HEK293 (cell line): ENCODE measurements at regions not wholly inside any gene's neighbourhood (a gene's known extent, or its start where the extent isn't known, plus 50 kb on each side); places are given as distances from the start of the nearest gene placed in this dataset.

Experiments
- CTCF ChIA-PET: fragments of 350-600 bp; formaldehyde crosslinking; extraction: SDS; loops from one replicate; lab custom pipeline; 2021; ENCODE audit warnings: antibody characterized with exemption; lab: Yijun Ruan, JAX
- POLR2A ChIA-PET: fragments of 300-600 bp; formaldehyde crosslinking; extraction: SDS; loops from one replicate; lab custom pipeline; 2020; ENCODE audit warnings: antibody characterized with exemption, inconsistent platforms; lab: Yijun Ruan, JAX
- H3K27ac ChIP-seq: fragments of 200-500 bp; sonication (Bioruptor generic); 2 replicates; pipeline ENCODE4 v1.5.1; 2014; ENCODE audit warnings: low read depth, low read length, control low read depth, inconsistent platforms; ENCODE audit errors: extremely low read depth
- H3K36me3 ChIP-seq, 2 experiments: fragments of 200-500 bp in 1 of 2; sonication (Bioruptor generic) in 1 of 2; 1 replicate in 1 of 2; 2 replicates in 1 of 2; pipeline ENCODE4 v1.5.1; 2014 to 2017; ENCODE audit warnings: inconsistent platforms in 2 of 2, low read length in 2 of 2; ENCODE audit not compliant: control insufficient read depth in 2 of 2, insufficient read depth in 1 of 2
- H3K4me1 ChIP-seq: fragments of 200-500 bp; sonication (Bioruptor generic); 2 replicates; pipeline ENCODE4 v1.5.1; 2014; ENCODE audit warnings: mild to moderate bottlenecking, low read length, inconsistent platforms; ENCODE audit not compliant: control insufficient read depth, insufficient read depth
- H3K4me3 ChIP-seq: 2 replicates; pipeline ENCODE4 v1.5.1; 2011; ENCODE audit warnings: low read depth, mild to moderate bottlenecking, control low read depth, low read length, moderate library complexity
- H3K9me3 ChIP-seq: fragments of 200-500 bp; sonication (Bioruptor generic); 2 replicates; pipeline ENCODE4 v1.5.1; 2014; ENCODE audit warnings: low read depth, low read length, inconsistent platforms; ENCODE audit not compliant: control insufficient read depth, insufficient read depth
- EGR2 ChIP-seq: fragments of 450-650 bp; formaldehyde crosslinking; IDR thresholded peaks from 2 replicates; pipeline ENCODE4 v1.5.1; 2016; ENCODE audit warnings: low read depth, missing biosample characterization, missing genetic modification characterization
- HIC1 ChIP-seq: fragments of 450-650 bp; formaldehyde crosslinking; IDR thresholded peaks from 2 replicates; pipeline ENCODE4 v1.5.1; 2016; ENCODE audit warnings: missing biosample characterization, missing genetic modification characterization
- PRDM6 ChIP-seq: fragments of 450-650 bp; formaldehyde crosslinking; IDR thresholded peaks from 2 replicates; pipeline ENCODE4 v1.5.1; 2017; ENCODE audit warnings: missing biosample characterization, missing genetic modification characterization
- REPIN1 ChIP-seq: fragments of 450-650 bp; formaldehyde crosslinking; IDR thresholded peaks from 2 replicates; pipeline ENCODE4 v1.5.1; 2017; ENCODE audit warnings: missing biosample characterization, missing genetic modification characterization, low read depth
- SALL2 ChIP-seq: fragments of 450-650 bp; formaldehyde crosslinking; IDR thresholded peaks from 2 replicates; pipeline ENCODE4 v1.5.0; 2017; ENCODE audit warnings: missing biosample characterization, mild to moderate bottlenecking, missing genetic modification characterization, borderline replicate concordance
- TRIM28 ChIP-seq: IDR thresholded peaks from 2 replicates; pipeline ENCODE4 v1.6.1; 2011; ENCODE audit warnings: low read length, control low read depth, borderline replicate concordance
- ZBTB49 ChIP-seq: fragments of 450-650 bp; formaldehyde crosslinking; IDR thresholded peaks from 2 replicates; pipeline ENCODE4 v1.5.1; 2016; ENCODE audit warnings: missing biosample characterization, missing genetic modification characterization, low read depth
- ZNF19 ChIP-seq: fragments of 450-650 bp; formaldehyde crosslinking; IDR thresholded peaks from 2 replicates; pipeline ENCODE4; 2016; ENCODE audit warnings: missing biosample characterization, missing genetic modification characterization, low read depth
- ZNF24 ChIP-seq: fragments of 450-650 bp; formaldehyde crosslinking; IDR thresholded peaks from 2 replicates; pipeline ENCODE4 v1.5.1; 2016; ENCODE audit warnings: missing biosample characterization, missing genetic modification characterization
- ZNF26 ChIP-seq: fragments of 450-650 bp; formaldehyde crosslinking; IDR thresholded peaks from 2 replicates; pipeline ENCODE4 v1.5.1; 2016; ENCODE audit warnings: missing biosample characterization, missing genetic modification characterization
- ZNF610 ChIP-seq: fragments of 450-650 bp; formaldehyde crosslinking; IDR thresholded peaks from 2 replicates; pipeline ENCODE4 v1.5.1; 2016; ENCODE audit warnings: missing biosample characterization, missing genetic modification characterization, borderline replicate concordance
- ZNF621 ChIP-seq: fragments of 450-650 bp; formaldehyde crosslinking; IDR thresholded peaks from 2 replicates; pipeline ENCODE4 v1.5.1; 2017; ENCODE audit warnings: missing biosample characterization, missing genetic modification characterization
- ZNF660 ChIP-seq: fragments of 450-650 bp; IDR thresholded peaks from 2 replicates; pipeline ENCODE4 v1.5.1; 2018; ENCODE audit warnings: missing biosample characterization, mild to moderate bottlenecking, missing genetic modification characterization
- ZNF677 ChIP-seq: fragments of 450-650 bp; IDR thresholded peaks from 2 replicates; pipeline ENCODE4 v1.5.0; 2018; ENCODE audit warnings: missing biosample characterization, mild to moderate bottlenecking, missing genetic modification characterization, moderate library complexity
- TF ChIP-seq, protein P1 (sequence below): fragments of 450-650 bp; formaldehyde crosslinking; IDR thresholded peaks from 2 replicates; pipeline ENCODE4 v1.5.1; 2017; ENCODE audit warnings: missing biosample characterization, missing genetic modification characterization
- TF ChIP-seq, protein P2 (sequence below): fragments of 450-650 bp; formaldehyde crosslinking; IDR thresholded peaks from 2 replicates; pipeline ENCODE4 v1.5.1; 2016; ENCODE audit warnings: missing biosample characterization, missing genetic modification characterization
- TF ChIP-seq, protein P3 (sequence below): fragments of 450-650 bp; IDR thresholded peaks from 2 replicates; pipeline ENCODE4 v1.5.1; 2018; ENCODE audit warnings: missing biosample characterization, missing genetic modification characterization

DNA sequence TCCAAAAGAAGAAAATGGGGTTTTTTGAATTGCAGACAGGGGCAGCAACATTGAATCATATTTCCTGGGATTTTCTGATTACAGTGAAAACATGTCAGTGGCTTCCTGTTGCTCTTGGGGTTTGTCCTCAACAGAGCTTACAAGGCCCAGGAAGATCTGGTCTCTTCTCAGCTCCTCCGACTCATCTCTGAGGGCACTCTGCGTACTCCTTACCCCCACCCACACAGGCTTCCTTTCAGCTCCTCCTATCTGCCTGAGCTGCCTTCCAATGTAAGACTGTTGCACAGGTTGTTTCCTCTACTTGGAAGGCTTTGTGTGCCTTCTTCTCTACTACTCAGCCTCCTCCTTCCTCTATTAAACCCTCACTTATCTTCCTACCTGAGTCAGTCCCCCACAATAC lies 245.1 kb upstream of the MEF2C start:
- no peak overlapping the region for H3K4me3 ChIP-seq
- ChIA-PET POLR2A (no interaction called here), CTCF (interaction anchor here (0.6 kb wide), 1 partner anchor 370 kb away, joined by 3 read pairs; no protein-coding TSS in a partner anchor)
- H3K36me3 ChIP-seq, result no peaks in the 10 kb centered on the region
- H3K27ac ChIP-seq, result no peak overlapping the region
- H3K4me1 ChIP-seq, result no peaks in the 10 kb centered on the region; the same call in 1 of the 2 replicates
- TF ChIP-seq ZNF621 (tag by site-specific recombination) (no peak), EGR2 (0 out of 2 replicates have a peak, but pooled peaks have one; percentile 16)
- H3K9me3 ChIP-seq, result no peaks in the 10 kb centered on the region

DNA sequence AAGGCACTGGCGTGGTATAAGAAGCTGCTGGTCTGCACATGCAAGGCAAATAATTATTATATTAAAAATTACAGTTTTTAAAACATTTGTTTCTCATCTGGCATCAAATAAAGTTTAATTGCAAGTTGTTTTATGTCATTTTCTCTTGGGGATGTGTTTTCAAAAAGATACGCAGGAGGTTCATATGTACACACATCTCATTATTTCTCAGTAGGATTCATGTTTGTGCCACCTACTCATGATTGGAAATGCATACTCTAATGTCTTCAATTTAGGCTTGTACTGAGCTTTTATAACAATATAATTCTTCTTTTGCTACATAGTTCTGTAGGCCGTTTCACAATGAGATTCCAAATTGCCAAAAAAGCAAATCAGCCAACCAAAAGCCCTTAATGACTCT lies 244.2 kb upstream of the MEF2C start:
- POLR2A ChIA-PET, result no interaction called here
- H3K9me3 ChIP-seq, result no peaks in the 10 kb centered on the region
- TF ChIP-seq SALL2 (no peak), ZNF677 (tag by site-specific recombination) (no peak), HIC1 (tag by site-specific recombination) (no peak), TRIM28 (no peak), ZBTB49 (tag by site-specific recombination) (no peak), ZNF610 (tag by site-specific recombination) (no peak), ZNF24 (no peak), ZNF26 (tag by site-specific recombination) (no peak), PRDM6 (tag by site-specific recombination) (no peak), REPIN1 (no peak), ZNF19 (tag by site-specific recombination) (no peak), ZNF660 (tag by site-specific recombination) (no peak)
- TF ChIP-seq, protein P1, sequence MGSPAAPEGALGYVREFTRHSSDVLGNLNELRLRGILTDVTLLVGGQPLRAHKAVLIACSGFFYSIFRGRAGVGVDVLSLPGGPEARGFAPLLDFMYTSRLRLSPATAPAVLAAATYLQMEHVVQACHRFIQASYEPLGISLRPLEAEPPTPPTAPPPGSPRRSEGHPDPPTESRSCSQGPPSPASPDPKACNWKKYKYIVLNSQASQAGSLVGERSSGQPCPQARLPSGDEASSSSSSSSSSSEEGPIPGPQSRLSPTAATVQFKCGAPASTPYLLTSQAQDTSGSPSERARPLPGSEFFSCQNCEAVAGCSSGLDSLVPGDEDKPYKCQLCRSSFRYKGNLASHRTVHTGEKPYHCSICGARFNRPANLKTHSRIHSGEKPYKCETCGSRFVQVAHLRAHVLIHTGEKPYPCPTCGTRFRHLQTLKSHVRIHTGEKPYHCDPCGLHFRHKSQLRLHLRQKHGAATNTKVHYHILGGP (tag by site-specific recombination), result no peak
- TF ChIP-seq, protein P2, sequence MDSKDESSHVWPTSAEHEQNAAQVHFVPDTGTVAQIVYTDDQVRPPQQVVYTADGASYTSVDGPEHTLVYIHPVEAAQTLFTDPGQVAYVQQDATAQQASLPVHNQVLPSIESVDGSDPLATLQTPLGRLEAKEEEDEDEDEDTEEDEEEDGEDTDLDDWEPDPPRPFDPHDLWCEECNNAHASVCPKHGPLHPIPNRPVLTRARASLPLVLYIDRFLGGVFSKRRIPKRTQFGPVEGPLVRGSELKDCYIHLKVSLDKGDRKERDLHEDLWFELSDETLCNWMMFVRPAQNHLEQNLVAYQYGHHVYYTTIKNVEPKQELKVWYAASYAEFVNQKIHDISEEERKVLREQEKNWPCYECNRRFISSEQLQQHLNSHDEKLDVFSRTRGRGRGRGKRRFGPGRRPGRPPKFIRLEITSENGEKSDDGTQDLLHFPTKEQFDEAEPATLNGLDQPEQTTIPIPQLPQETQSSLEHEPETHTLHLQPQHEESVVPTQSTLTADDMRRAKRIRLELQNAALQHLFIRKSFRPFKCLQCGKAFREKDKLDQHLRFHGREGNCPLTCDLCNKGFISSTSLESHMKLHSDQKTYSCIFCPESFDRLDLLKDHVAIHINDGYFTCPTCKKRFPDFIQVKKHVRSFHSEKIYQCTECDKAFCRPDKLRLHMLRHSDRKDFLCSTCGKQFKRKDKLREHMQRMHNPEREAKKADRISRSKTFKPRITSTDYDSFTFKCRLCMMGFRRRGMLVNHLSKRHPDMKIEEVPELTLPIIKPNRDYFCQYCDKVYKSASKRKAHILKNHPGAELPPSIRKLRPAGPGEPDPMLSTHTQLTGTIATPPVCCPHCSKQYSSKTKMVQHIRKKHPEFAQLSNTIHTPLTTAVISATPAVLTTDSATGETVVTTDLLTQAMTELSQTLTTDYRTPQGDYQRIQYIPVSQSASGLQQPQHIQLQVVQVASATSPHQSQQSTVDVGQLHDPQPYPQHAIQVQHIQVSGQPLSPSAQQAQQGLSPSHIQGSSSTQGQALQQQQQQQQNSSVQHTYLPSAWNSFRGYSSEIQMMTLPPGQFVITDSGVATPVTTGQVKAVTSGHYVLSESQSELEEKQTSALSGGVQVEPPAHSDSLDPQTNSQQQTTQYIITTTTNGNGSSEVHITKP (tag by site-specific recombination), result no peak
- TF ChIP-seq, protein P3, sequence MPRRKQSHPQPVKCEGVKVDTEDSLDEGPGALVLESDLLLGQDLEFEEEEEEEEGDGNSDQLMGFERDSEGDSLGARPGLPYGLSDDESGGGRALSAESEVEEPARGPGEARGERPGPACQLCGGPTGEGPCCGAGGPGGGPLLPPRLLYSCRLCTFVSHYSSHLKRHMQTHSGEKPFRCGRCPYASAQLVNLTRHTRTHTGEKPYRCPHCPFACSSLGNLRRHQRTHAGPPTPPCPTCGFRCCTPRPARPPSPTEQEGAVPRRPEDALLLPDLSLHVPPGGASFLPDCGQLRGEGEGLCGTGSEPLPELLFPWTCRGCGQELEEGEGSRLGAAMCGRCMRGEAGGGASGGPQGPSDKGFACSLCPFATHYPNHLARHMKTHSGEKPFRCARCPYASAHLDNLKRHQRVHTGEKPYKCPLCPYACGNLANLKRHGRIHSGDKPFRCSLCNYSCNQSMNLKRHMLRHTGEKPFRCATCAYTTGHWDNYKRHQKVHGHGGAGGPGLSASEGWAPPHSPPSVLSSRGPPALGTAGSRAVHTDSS (tag by site-specific recombination), result no peak
- TF ChIP-seq, all 188 proteins: peak for 0
- Histone ChIP-seq H3K36me3 (no peaks in the 10 kb centered on the region), H3K27ac (no peak overlapping the region), H3K4me3 (no peak overlapping the region), H3K4me1 (no peaks in the 10 kb centered on the region; the same call in 1 of the 2 replicates)
- CTCF ChIA-PET, result no interaction called here
